Adrenal gland (tissue), 5 donors: ENCODE measurements at regions not wholly inside any gene's neighbourhood (a gene's known extent, or its start where the extent isn't known, plus 50 kb on each side); places are given as distances from the start of the nearest gene placed in this dataset.

ENCODE experiments used
- POLR2A ChIP-seq, 2 donors: fragments of 450-650 bp; IDR thresholded peaks; one replicate each; pipeline ENCODE4 v1.6.1; 2017; ENCODE audit warnings: antibody characterized with exemption in 2 of 2, mild to moderate bottlenecking in 2 of 2, moderate library complexity in 1 of 2
- TF ChIP-seq, protein P1 (sequence below), 6 experiments: fragments of 450-650 bp in 4 of 6; fragments of 200-600 bp in 2 of 6; sonication (generic) in 1 of 6; IDR thresholded peaks; 1 replicate in 5 of 6; 2 replicates in 1 of 6; pipeline versions ENCODE4 v1.5.1 to v1.8.0; 2016 to 2021; ENCODE audit warnings: antibody characterized with exemption in 6 of 6, mild to moderate bottlenecking in 2 of 6, moderate library complexity in 1 of 6
- donor health status: DM: no; HTN: no; CAD: no.

DNA sequence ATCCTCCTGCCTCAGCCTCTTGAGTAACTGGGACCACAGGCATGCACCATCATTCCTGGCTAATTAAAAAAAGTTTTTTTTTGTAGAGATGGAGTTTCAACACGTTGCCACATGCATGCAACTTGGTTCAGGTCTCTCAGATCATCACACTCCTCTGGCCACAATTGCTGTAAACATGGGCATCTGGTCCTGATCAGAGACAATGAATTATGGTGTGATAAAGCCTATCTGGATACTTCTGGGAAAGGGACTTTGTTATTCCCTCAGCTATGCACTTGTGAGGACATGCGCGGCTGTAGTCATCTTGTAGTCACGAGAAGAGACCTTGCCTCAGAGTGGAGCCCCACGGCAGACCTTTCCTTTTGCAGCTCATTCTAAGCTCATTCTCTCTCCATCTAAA lies 210.9 kb upstream of the ZFP64 start:
- TF ChIP-seq, protein P1, sequence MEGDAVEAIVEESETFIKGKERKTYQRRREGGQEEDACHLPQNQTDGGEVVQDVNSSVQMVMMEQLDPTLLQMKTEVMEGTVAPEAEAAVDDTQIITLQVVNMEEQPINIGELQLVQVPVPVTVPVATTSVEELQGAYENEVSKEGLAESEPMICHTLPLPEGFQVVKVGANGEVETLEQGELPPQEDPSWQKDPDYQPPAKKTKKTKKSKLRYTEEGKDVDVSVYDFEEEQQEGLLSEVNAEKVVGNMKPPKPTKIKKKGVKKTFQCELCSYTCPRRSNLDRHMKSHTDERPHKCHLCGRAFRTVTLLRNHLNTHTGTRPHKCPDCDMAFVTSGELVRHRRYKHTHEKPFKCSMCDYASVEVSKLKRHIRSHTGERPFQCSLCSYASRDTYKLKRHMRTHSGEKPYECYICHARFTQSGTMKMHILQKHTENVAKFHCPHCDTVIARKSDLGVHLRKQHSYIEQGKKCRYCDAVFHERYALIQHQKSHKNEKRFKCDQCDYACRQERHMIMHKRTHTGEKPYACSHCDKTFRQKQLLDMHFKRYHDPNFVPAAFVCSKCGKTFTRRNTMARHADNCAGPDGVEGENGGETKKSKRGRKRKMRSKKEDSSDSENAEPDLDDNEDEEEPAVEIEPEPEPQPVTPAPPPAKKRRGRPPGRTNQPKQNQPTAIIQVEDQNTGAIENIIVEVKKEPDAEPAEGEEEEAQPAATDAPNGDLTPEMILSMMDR (IDR thresholded peaks at IDR 0.05), result no peak
- TF ChIP-seq POLR2A (IDR thresholded peaks at IDR 0.05), result no peak
